Activated CD4-positive, alpha-beta T cell treated with anti-CD3 and anti-CD28 coated beads, Interleukin-2, amount 50 U/mL, for 16 hours (primary cell): ENCODE measurements at regions not wholly inside any gene's neighbourhood (a gene's known extent, or its start where the extent isn't known, plus 50 kb on each side); places are given as distances from the start of the nearest gene placed in this dataset.

ENCODE experiments used
- DNase-seq: peaks from one replicate; pipeline ENCODE4 v3.0.0-alpha.2; 2020

DNA sequence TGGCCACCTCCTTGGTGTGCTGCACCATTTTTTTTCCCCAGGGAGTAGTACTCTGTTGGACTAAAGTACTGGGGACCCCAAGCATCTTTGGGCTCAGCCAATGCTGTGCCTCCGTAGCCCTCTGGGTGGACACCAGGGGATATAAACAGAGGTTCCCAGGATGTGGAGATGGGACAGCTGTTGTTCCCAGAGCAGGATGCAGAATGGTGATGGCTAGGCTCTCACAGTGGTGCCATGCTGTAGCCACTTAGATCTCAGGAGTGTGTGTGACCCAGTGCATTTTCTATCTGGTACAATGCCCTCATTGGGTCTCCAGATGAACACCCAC, 50.9 kb upstream of the SCIN start:
- DNase-seq, result no peak
